ENCODE measurements at regions not wholly inside any gene's neighbourhood (a gene's known extent, or its start where the extent isn't known, plus 50 kb on each side); places are given as distances from the start of the nearest gene placed in this dataset.

- TF ChIP-seq, protein P1, sequence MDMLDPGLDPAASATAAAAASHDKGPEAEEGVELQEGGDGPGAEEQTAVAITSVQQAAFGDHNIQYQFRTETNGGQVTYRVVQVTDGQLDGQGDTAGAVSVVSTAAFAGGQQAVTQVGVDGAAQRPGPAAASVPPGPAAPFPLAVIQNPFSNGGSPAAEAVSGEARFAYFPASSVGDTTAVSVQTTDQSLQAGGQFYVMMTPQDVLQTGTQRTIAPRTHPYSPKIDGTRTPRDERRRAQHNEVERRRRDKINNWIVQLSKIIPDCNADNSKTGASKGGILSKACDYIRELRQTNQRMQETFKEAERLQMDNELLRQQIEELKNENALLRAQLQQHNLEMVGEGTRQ (CRISPR knock-in tag; IDR thresholded peaks at IDR 0.05), result no peak
- TF ChIP-seq KHSRP (IDR thresholded peaks at IDR 0.05), result no peak
- TF ChIP-seq WHSC1 (IDR thresholded peaks at IDR 0.05; ENCODE audit: low read length), result no peak
- TF ChIP-seq NR3C1 (CRISPR knock-in tag; IDR thresholded peaks at IDR 0.05), result no peak
- TF ChIP-seq BRD4 (IDR thresholded peaks at IDR 0.05), result no peak
- TF ChIP-seq POLR2B (IDR thresholded peaks at IDR 0.05; ENCODE audit: low read depth, partially characterized antibody), result no peak
- TF ChIP-seq ZNF668 (CRISPR knock-in tag; IDR thresholded peaks at IDR 0.05), result no peak
- TF ChIP-seq, protein P2, sequence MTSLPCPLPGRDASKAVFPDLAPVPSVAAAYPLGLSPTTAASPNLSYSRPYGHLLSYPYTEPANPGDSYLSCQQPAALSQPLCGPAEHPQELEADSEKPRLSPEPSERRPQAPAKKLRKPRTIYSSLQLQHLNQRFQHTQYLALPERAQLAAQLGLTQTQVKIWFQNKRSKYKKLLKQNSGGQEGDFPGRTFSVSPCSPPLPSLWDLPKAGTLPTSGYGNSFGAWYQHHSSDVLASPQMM (CRISPR knock-in tag; IDR thresholded peaks at IDR 0.05), result no peak
Observed at GRCh38 chr5:77850536-77851175, 74.5 kb upstream of the TBCA start (continued).

- H3K4me3 ChIP-seq, result no peak overlapping the region
- no peaks in the 10 kb centered on the region for H4K20me1 ChIP-seq (replicated peaks; ENCODE audit: control insufficient read depth, insufficient read depth, low read length)
- CTCF ChIA-PET (ENCODE audit: low intra/inter-chr PET ratio), result no interaction called here
- FAIRE-seq (no peak), ATAC-seq (no peak), DNase-seq (ENCODE audit: extremely low read depth in 1 of 4, low spot score in 3 of 4) (no peak)
- no peak overlapping the region for H2AFZ ChIP-seq (ENCODE audit: low read depth, low read length)
- peaks cover 38 to 49% of the 10 kb centered on the region in 2 experiments; a peak in 4 of 5 replicates for H3K27me3 ChIP-seq (ENCODE audit: control insufficient read depth in 2 of 2, insufficient read depth in 2 of 2, low read length in 2 of 2)
- no peak overlapping the region for H3K27ac ChIP-seq (ENCODE audit: extremely low read depth, low read depth, low read length)
- no peak for TF ChIP-seq ZNF134 (CRISPR knock-in tag; conservative IDR thresholded peaks at IDR 0.05)
- TF ChIP-seq ZNF175 (CRISPR knock-in tag; IDR thresholded peaks at IDR 0.05; ENCODE audit: low read depth), result no peak
- no peak overlapping the region for H3K9ac ChIP-seq (ENCODE audit: insufficient read depth in 1 of 2, low read depth in 2 of 2, low read length in 2 of 2)
- intact Hi-C loops (cut with micrococcal nuclease), result no loop called here
- POLR2A ChIA-PET, result no interaction called here
- peaks cover 0 to 20% of the 10 kb centered on the region in 2 experiments; a peak in 1 of 5 replicates for H3K4me1 ChIP-seq (replicated peaks in 1 of 2; ENCODE audit: control insufficient read depth in 2 of 2, insufficient read depth in 2 of 2, low read length in 2 of 2)
- no peaks in the 10 kb centered on the region for H3K9me1 ChIP-seq (ENCODE audit: control insufficient read depth, insufficient read depth, low read length)
- no peaks in the 10 kb centered on the region for H3K79me2 ChIP-seq (ENCODE audit: control insufficient read depth, insufficient read depth, low read length)
- 3% methylated on average over 6 of the region's 6 CpGs for WGBS (ENCODE audit: insufficient coverage, low coverage, missing lambda C conversion rate)
- in situ Hi-C loops (cut with MboI), result no loop called here
- H3K4me2 ChIP-seq (ENCODE audit: insufficient read depth, low read length), result no peak overlapping the region
- H3K9me3 ChIP-seq (replicated peaks; ENCODE audit: control insufficient read depth, insufficient read depth, low read depth, low read length), result no peaks in the 10 kb centered on the region
- H3K36me3 ChIP-seq (ENCODE audit: control insufficient read depth, insufficient read depth, low read length), result no peaks in the 10 kb centered on the region
- no TSS peak for BruUV-seq (replicated peaks)
Observed at GRCh38 chr5:77849308-77849900, 73.3 kb upstream of the TBCA start.
